DND-41 (cell line): ENCODE measurements at regions not wholly inside any gene's neighbourhood (a gene's known extent, or its start where the extent isn't known, plus 50 kb on each side); places are given as distances from the start of the nearest gene placed in this dataset.

ENCODE experiments used
- ATAC-seq: fragments of 200-7000 bp; cut with Tn5 transposase; 3 replicates; pipeline ENCODE4 v1.9.1; 2021; ENCODE audit warnings: low read depth; ENCODE audit not compliant: insufficient read depth
- DNase-seq: peaks from one replicate; pipeline ENCODE4 v3.0.0-alpha.2; 2020
- H2AFZ ChIP-seq: 2 replicates; pipeline ENCODE4 v1.6.0; 2012; ENCODE audit warnings: low read depth, low read length
- H3K27ac ChIP-seq: 2 replicates; pipeline ENCODE4 v1.5.1; 2012; ENCODE audit warnings: low read length, inconsistent platforms
- H3K27me3 ChIP-seq: fragments of 200-600 bp; sonication (generic); 2 replicates; pipeline ENCODE4 v1.6.0; 2012; ENCODE audit warnings: low read length, mild to moderate bottlenecking, inconsistent platforms; ENCODE audit not compliant: insufficient read depth, poor library complexity
- H3K36me3 ChIP-seq: 2 replicates; pipeline ENCODE4 v1.5.1; 2012; ENCODE audit warnings: low read length, inconsistent platforms; ENCODE audit not compliant: insufficient read depth
- H3K4me1 ChIP-seq: 2 replicates; pipeline ENCODE4 v1.5.1; 2012; ENCODE audit warnings: mild to moderate bottlenecking, low read length; ENCODE audit not compliant: insufficient read depth
- H3K4me2 ChIP-seq: 2 replicates; pipeline ENCODE4 v1.6.0; 2012; ENCODE audit warnings: mild to moderate bottlenecking, moderate library complexity, low read length, inconsistent platforms; ENCODE audit not compliant: insufficient read depth
- H3K4me3 ChIP-seq, 2 experiments: fragments of 200-600 bp in 1 of 2; shearing (Covaris generic) in 1 of 2; 2 replicates each; pipeline ENCODE4 v1.5.1; 2012 to 2016; ENCODE audit warnings: inconsistent platforms in 2 of 2, low read length in 2 of 2, mild to moderate bottlenecking in 2 of 2, low read depth in 1 of 2, moderate library complexity in 1 of 2
- H3K79me2 ChIP-seq: 2 replicates; pipeline ENCODE4 v1.6.0; 2012; ENCODE audit warnings: low read length, inconsistent platforms; ENCODE audit not compliant: insufficient read depth
- H3K9ac ChIP-seq: 2 replicates; pipeline ENCODE4 v1.6.0; 2012; ENCODE audit warnings: low read depth, mild to moderate bottlenecking, inconsistent platforms, low read length, moderate library complexity
- H3K9me3 ChIP-seq: 2 replicates; pipeline ENCODE4 v1.5.1; 2012; ENCODE audit warnings: low read length, moderate library complexity, mild to moderate bottlenecking, inconsistent platforms; ENCODE audit not compliant: insufficient read depth, severe bottlenecking
- H4K20me1 ChIP-seq: 2 replicates; pipeline ENCODE4 v1.6.0; 2012; ENCODE audit warnings: low read length; ENCODE audit not compliant: insufficient read depth
- CTCF ChIP-seq: IDR thresholded peaks from 2 replicates; pipeline ENCODE4 v1.5.1; 2012; ENCODE audit warnings: borderline replicate concordance, low read length, moderate library complexity, mild to moderate bottlenecking; ENCODE audit not compliant: poor library complexity, severe bottlenecking; ENCODE audit errors: extremely low read depth
- EZH2 ChIP-seq: IDR thresholded peaks from 3 replicates; pipeline ENCODE4 v1.6.1; 2012; ENCODE audit warnings: borderline replicate concordance, low read depth, mild to moderate bottlenecking, moderate library complexity, low read length, inconsistent platforms; ENCODE audit not compliant: severe bottlenecking

DNA sequence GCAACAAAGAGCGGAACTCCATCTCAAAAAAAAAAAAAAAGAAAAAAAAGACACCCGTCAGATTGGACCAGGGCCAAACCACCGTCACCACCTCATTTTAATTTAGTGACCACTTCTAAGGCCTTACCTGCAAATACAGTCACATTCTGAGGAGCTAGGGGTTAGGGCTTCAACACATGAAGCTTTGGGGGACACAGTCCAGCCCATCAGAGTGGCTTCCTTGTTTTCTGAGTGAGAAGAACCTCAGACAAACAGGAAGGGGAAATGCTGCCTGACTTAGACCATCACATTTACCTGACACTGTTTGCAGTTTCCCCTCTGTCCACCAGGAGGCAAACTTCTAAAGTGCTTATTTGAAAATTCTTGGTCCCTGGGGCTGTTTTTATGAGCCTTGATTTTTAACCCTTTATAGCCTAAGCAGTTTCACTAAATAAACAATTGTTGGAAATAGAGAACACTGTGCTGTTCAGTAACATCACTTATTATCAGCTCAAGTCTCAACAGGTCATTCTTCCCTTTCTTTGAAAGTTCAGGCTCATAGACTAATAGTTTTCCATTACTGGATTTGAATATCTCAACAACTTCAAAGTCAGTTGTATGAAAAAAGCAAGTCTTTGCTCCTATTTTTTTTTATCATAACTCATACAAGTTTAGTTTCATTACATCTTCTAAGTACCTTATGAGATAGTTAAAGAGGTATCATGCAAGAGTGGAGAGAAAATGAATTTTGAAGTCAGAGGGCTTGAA, 74.9 kb upstream of the WASF3 start:
- TF ChIP-seq CTCF (peak; percentile 89), EZH2 (no peak)
- Histone ChIP-seq H3K27ac (no peak overlapping the region), H3K9me3 (no peaks in the 10 kb centered on the region), H3K9ac (no peak overlapping the region), H3K4me2 (no peak overlapping the region), H4K20me1 (no peaks in the 10 kb centered on the region), H3K27me3 (peaks cover 3% of the 10 kb centered on the region), H3K4me1 (no peaks in the 10 kb centered on the region), H2AFZ (peak overlapping the region; percentile 54; the same call in 1 of the 2 replicates), H3K4me3 (no peak overlapping the region), H3K36me3 (no peaks in the 10 kb centered on the region), H3K79me2 (no peaks in the 10 kb centered on the region)
- ATAC-seq = peak; percentile 90
- peak; percentile 70 for DNase-seq

DNA sequence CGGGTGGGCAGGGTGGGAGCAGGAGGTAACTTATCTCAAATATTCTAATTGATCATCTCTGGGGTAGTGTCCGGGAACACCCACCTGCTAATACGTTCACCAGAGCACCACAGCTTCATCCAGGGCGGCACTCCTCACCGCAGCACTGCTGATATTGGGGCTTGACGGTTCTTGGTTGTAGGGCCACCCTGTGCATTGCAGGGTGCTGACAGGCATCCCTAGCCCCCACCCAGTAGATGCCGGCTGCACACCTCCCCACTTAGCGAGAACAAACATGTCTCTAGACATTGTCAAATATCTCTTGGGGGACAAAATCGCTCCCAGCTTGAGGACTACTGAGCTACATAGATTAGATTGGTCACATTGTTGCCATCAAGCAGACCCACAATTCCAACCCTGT, 73.9 kb upstream of the WASF3 start:
- Histone ChIP-seq H3K9me3 (no peaks in the 10 kb centered on the region), H3K36me3 (no peaks in the 10 kb centered on the region), H2AFZ (no peak overlapping the region), H3K27ac (no peak overlapping the region), H3K4me3 (no peak overlapping the region), H3K9ac (no peak overlapping the region), H4K20me1 (no peaks in the 10 kb centered on the region), H3K79me2 (no peaks in the 10 kb centered on the region), H3K4me2 (no peak overlapping the region), H3K27me3 (peaks cover 4% of the 10 kb centered on the region), H3K4me1 (no peaks in the 10 kb centered on the region)
- TF ChIP-seq EZH2 = no peak
- TF ChIP-seq CTCF = no peak
- DNase-seq = no peak
- no peak for ATAC-seq

- H2AFZ ChIP-seq = no peak overlapping the region
- ATAC-seq (no peak), DNase-seq (no peak)
- H3K9ac ChIP-seq = no peak overlapping the region
- peaks cover 4% of the 10 kb centered on the region for H3K27me3 ChIP-seq
- no peak for TF ChIP-seq EZH2
- TF ChIP-seq CTCF = no peak
- H3K4me1 ChIP-seq = no peaks in the 10 kb centered on the region
- H3K36me3 ChIP-seq = no peaks in the 10 kb centered on the region
- no peaks in the 10 kb centered on the region for H4K20me1 ChIP-seq
- H3K27ac ChIP-seq = no peak overlapping the region
- no peak overlapping the region for H3K4me2 ChIP-seq
- no peaks in the 10 kb centered on the region for H3K9me3 ChIP-seq
- H3K79me2 ChIP-seq = no peaks in the 10 kb centered on the region
- H3K4me3 ChIP-seq = no peak overlapping the region
These were observed 73.3 kb upstream of the WASF3 start for GRCh38 chr13:26484196-26484595.

DNA sequence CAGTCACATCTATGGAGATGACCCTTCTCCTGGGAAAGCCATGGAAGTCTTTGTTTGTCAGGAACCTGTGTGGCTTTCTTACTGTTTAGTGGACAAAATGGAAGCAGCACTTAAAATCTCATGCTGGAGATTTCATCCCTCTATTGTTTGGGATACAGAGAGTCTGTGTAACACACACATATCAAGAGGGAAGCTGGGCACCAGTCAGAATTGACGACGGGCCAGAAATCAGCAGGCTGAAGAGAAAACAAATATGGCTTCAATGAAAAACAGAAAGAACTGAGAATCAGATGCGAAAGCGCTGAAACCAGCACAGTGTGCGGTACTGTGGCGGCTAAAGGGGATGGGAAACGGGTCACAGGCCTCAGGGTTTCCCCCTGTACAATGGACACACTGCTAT, 72.2 kb upstream of the WASF3 start:
- H3K79me2 ChIP-seq = no peaks in the 10 kb centered on the region
- ATAC-seq = no peak
- no peaks in the 10 kb centered on the region for H3K9me3 ChIP-seq
- no peaks in the 10 kb centered on the region for H3K4me1 ChIP-seq
- H2AFZ ChIP-seq = no peak overlapping the region
- TF ChIP-seq EZH2 = no peak
- no peak for TF ChIP-seq CTCF
- DNase-seq = no peak
- H3K36me3 ChIP-seq = no peaks in the 10 kb centered on the region
- peaks cover 4% of the 10 kb centered on the region for H3K27me3 ChIP-seq
- H3K4me3 ChIP-seq = no peak overlapping the region
- H4K20me1 ChIP-seq = no peaks in the 10 kb centered on the region
- H3K4me2 ChIP-seq = no peak overlapping the region
- H3K27ac ChIP-seq = no peak overlapping the region
- no peak overlapping the region for H3K9ac ChIP-seq
